Peyer's patch (tissue), 4 donors: ENCODE measurements at regions not wholly inside any gene's neighbourhood (a gene's known extent, or its start where the extent isn't known, plus 50 kb on each side); places are given as distances from the start of the nearest gene placed in this dataset.
"Not testable (repeated sequence)": the region's sequence is repeated elsewhere in the genome, so short reads cannot be mapped to it uniquely, and the experiment has no call there.

Source experiments
- DNase-seq, 3 donors: peaks; one replicate each; pipeline ENCODE4 v3.0.0-alpha.2; 2017 to 2019
- H3K27ac ChIP-seq, 4 donors: fragments of 200-600 bp; sonication (generic); one replicate each; pipeline ENCODE4 v1.5.1; 2016 to 2019
- H3K27me3 ChIP-seq, 2 donors: fragments of 200-600 bp; sonication (generic); one replicate each; pipeline ENCODE4 v1.5.1; 2019
- H3K36me3 ChIP-seq, 3 donors: fragments of 200-600 bp; sonication (generic); one replicate each; pipeline ENCODE4 v1.5.1; 2016 to 2019
- H3K4me1 ChIP-seq, 4 donors: fragments of 200-600 bp; sonication (generic); one replicate each; pipeline ENCODE4 v1.5.1; 2016 to 2019
- H3K4me3 ChIP-seq, 4 donors: fragments of 200-600 bp; sonication (generic); 1 replicate in 3 of 4; 2 replicates in 1 of 4; pipeline ENCODE4 v1.5.1; 2016 to 2019; ENCODE audit warnings: mild to moderate bottlenecking in 1 of 4
- H3K9me3 ChIP-seq, 4 donors: fragments of 200-600 bp; sonication (generic); one replicate each; pipeline ENCODE4 v1.5.1; 2016 to 2019; ENCODE audit warnings: mild to moderate bottlenecking in 1 of 4
- CTCF ChIP-seq, 6 experiments: fragments of 450-650 bp in 4 of 6; fragments of 200-600 bp in 2 of 6; sonication (generic) in 1 of 6; IDR thresholded peaks; one replicate each; pipeline ENCODE4 v1.5.1; 2017 to 2019; ENCODE audit warnings: antibody characterized with exemption in 6 of 6, mild to moderate bottlenecking in 3 of 6, moderate library complexity in 1 of 6
- POLR2A ChIP-seq, 2 donors: fragments of 450-650 bp; IDR thresholded peaks; one replicate each; pipeline ENCODE4 v1.5.1; 2017; ENCODE audit warnings: antibody characterized with exemption in 2 of 2, mild to moderate bottlenecking in 2 of 2, moderate library complexity in 2 of 2

- no peaks in the 10 kb centered on the region for H3K9me3 ChIP-seq
- no peaks in the 10 kb centered on the region for H3K27me3 ChIP-seq
- no peak overlapping the region for H3K4me3 ChIP-seq
- H3K27ac ChIP-seq: no peak overlapping the region
- no peaks in the 10 kb centered on the region for H3K4me1 ChIP-seq
- H3K36me3 ChIP-seq: no peaks in the 10 kb centered on the region
- no peak for DNase-seq
- TF ChIP-seq CTCF (IDR thresholded peaks at IDR 0.05) (no peak), POLR2A (IDR thresholded peaks at IDR 0.05) (no peak)
Measured at GRCh38 chr13:65133094-65133493, 2097.0 kb downstream of the PCDH9 start.

- Histone ChIP-seq H3K27me3 (no peaks in the 10 kb centered on the region), H3K36me3 (no peaks in the 10 kb centered on the region), H3K4me1 (no peaks in the 10 kb centered on the region), H3K27ac (no peak overlapping the region), H3K4me3 (no peak overlapping the region), H3K9me3 (no peaks in the 10 kb centered on the region)
- no peak for TF ChIP-seq CTCF (IDR thresholded peaks at IDR 0.05)
- no peak for TF ChIP-seq POLR2A (IDR thresholded peaks at IDR 0.05)
- DNase-seq: no peak
Measured at GRCh38 chr13:65125236-65125635, 2104.9 kb downstream of the PCDH9 start.

- no peak for TF ChIP-seq CTCF (IDR thresholded peaks at IDR 0.05)
- TF ChIP-seq POLR2A (IDR thresholded peaks at IDR 0.05): no peak
- H3K27me3 ChIP-seq: no peaks in the 10 kb centered on the region
- H3K9me3 ChIP-seq: no peaks in the 10 kb centered on the region
- H3K27ac ChIP-seq: no peak overlapping the region
- no peaks in the 10 kb centered on the region for H3K4me1 ChIP-seq
- no peak for DNase-seq
- no peak overlapping the region for H3K4me3 ChIP-seq
- H3K36me3 ChIP-seq: no peaks in the 10 kb centered on the region
Measured at GRCh38 chr13:65112531-65112941, 2117.6 kb downstream of the PCDH9 start.

- Histone ChIP-seq H3K27me3 (no peaks in the 10 kb centered on the region), H3K9me3 (no peaks in the 10 kb centered on the region), H3K4me1 (no peaks in the 10 kb centered on the region), H3K36me3 (no peaks in the 10 kb centered on the region), H3K4me3 (no peak overlapping the region), H3K27ac (no peak overlapping the region)
- DNase-seq: no peak
- TF ChIP-seq CTCF (IDR thresholded peaks at IDR 0.05) (no peak), POLR2A (IDR thresholded peaks at IDR 0.05) (no peak)
Measured at GRCh38 chr13:65112123-65112522, 2118.0 kb downstream of the PCDH9 start.

- Histone ChIP-seq H3K27ac (no peak overlapping the region), H3K9me3 (no peaks in the 10 kb centered on the region), H3K4me3 (no peak overlapping the region), H3K4me1 (no peaks in the 10 kb centered on the region), H3K36me3 (no peaks in the 10 kb centered on the region), H3K27me3 (no peaks in the 10 kb centered on the region)
- DNase-seq: no peak
- TF ChIP-seq CTCF (IDR thresholded peaks at IDR 0.05) (no peak), POLR2A (IDR thresholded peaks at IDR 0.05) (no peak)
Measured at GRCh38 chr13:65111223-65111622, 2118.9 kb downstream of the PCDH9 start.

- H3K4me1 ChIP-seq, H3K4me3 ChIP-seq, H3K9me3 ChIP-seq, H3K27me3 ChIP-seq, DNase-seq, H3K36me3 ChIP-seq, H3K27ac ChIP-seq: not testable (repeated sequence)
Measured at GRCh38 chr13:65104436-65104835, 2125.7 kb downstream of the PCDH9 start.
